NCI-H748 (cell line): ENCODE measurements at regions not wholly inside any gene's neighbourhood (a gene's known extent, or its start where the extent isn't known, plus 50 kb on each side); places are given as distances from the start of the nearest gene placed in this dataset.

ENCODE experiments used
- DNase-seq: peaks from one replicate; lab custom pipeline; 2025; ENCODE audit not compliant: unreplicated experiment; lab: John Stamatoyannopoulos, UW

- no peak for DNase-seq
These were observed 330.3 kb upstream of the PITX2 start for GRCh38 chr4:110953191-110953590.

DNA sequence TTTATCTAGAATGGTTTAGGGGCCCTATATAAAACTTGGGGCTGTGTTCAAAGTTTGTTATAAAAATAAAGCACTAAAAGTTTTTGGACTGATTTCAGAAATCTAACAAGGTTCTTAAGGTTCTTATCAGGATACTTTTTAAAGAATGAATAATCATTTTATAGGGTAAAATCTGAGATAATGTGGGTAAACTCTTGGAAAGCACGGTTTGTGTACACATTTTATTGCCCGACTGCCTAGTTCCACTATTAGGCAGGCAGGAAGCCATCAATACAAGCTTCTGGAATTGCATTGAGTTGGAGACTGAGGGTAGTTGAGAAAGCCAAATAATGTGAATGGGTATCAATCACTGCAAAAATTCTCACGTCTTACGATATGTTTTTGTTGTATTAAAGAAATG is 331.0 kb upstream of the PITX2 start:
- no peak for DNase-seq

GRCh38 chr4:110955748-110956147 is 332.9 kb upstream of the PITX2 start:
- DNase-seq, result no peak

DNA sequence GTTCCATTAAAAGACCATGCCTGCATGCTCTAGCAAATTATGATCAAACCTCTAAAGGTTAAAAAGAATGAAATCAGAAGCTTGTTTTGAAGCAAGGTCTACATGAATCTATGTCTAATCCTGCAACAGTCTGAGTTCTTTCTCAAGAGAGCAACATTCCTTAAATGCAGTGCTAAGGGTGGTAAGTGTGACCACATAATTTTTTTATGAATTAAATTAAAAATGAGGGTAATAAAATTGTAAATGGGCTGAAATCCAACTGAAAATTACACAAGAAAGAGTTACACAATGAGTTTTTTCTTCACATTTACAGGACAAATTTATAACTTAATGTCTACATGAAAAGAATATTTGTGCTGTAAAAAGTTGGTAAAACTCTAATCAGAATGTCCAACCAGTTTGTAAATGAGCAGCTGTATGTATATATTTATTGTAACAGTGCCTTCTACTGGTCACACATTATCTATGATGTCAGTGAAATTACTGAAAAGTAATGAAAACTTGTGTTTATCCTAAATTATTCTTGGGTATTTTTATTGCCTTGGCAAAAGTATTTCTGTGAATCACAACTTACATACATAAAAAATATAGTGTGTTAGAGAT is 336.3 kb upstream of the PITX2 start:
- no peak for DNase-seq

GRCh38 chr4:110961066-110961465 is 338.2 kb upstream of the PITX2 start:
- no peak for DNase-seq

DNA sequence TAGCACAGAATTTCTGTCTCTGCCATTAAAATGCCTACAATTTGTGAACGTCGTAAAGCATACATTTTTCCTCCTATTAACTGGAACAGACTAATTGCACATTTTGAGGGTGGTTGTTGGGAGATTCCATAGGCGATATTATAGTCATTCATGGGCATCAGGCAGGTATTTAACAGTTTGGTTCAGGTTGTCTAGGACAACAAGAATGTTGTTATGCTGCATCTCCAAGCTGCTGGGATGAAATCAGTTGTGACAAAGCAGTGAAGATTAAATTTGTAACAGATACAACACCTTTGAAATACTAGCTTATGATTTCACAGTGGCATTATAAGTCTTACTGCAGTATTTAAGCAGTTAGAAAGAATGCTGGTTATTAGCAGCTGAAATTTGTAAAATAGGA is 339.7 kb upstream of the PITX2 start:
- no peak for DNase-seq

DNA sequence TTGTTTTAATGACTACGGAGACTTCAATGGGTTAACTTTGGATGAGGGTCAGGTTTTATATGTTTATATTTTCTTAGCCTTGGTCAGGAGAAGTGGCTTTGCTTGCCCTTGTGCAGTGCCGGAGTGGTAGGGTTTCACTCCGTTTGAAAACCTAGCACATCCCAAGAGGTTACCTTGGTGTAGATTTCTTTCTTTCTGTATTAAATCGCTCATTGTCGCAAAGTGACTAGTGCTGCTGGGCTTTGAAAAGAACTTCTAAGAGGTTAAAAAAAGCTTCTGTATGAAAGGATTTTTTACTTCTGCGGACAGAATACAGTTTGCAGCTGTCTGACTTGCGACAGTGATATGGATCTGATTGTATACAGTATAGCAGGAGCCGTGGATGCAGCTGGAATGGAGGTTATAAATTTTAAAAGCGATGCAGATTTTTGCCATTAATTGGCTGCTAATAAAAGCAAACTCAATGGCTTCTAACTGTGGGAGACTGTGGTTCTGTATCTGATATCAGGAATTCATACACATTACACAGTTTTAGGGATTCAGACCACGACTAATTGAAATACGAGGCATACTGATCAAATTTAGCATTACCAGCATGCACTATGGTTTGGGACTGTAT is 340.9 kb upstream of the PITX2 start:
- no peak for DNase-seq

DNA sequence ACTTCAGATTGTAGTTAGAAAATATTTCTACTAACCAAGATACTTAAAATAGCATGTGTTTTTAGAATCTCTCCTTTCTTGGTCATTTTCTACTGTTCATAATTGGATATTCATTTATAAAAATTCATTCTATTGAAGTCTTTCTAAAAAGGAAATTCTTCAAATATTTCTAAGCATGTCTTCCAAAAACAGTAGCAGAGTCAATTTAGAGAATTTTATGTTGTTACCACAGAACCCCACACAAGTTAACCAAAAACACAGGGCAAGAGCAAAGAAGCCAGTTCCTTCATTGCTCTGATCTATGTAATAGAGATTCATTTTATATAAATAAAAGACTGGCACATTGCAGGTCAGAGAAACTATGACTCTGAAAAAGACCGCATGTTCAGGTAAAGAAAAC is 345.1 kb upstream of the PITX2 start:
- DNase-seq, result no peak

DNA sequence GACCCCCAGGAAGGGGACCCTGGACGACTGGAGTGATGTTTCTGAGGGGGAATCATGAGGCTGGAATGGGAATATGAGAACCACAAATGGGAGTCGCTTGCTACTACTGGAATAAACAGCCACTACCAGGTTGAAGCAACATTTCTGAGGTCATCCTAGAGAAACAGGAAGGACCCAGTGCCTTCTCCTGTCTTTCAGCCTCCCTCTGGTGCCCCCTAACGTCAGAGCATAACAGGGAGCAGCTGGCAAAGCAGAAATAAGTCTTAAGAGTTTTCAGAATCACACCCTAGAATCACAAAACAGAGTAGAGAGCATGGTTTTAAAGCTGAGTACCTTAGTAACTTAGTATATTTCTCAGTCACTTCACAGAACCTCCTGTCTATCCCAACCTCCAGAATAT is 347.8 kb upstream of the PITX2 start:
- DNase-seq, result peak; percentile 21

- DNase-seq, result no peak
These were observed 352.5 kb upstream of the PITX2 start for GRCh38 chr4:110975338-110975737.

DNA sequence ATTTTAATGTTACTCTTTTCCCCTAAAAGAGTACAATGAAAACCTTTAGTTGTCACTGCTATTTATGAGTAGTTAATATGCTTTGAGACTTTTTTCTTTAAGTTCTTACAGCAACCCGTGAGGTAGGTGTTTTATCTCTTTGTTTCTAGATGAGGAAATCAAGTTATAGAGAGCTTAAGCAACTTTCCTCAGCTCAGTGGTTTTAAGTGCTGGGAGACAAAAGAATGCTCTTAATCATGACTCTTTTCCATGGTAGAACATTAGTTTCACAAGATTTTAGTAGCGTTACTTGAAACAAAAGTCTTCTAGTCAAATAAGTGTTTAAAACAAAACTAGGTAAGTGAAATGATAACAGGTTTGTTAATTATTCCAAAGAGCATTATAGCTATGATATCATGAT is 354.7 kb upstream of the PITX2 start:
- DNase-seq, result no peak

- no peak for DNase-seq
These were observed 355.9 kb upstream of the PITX2 start for GRCh38 chr4:110978761-110979160.

DNA sequence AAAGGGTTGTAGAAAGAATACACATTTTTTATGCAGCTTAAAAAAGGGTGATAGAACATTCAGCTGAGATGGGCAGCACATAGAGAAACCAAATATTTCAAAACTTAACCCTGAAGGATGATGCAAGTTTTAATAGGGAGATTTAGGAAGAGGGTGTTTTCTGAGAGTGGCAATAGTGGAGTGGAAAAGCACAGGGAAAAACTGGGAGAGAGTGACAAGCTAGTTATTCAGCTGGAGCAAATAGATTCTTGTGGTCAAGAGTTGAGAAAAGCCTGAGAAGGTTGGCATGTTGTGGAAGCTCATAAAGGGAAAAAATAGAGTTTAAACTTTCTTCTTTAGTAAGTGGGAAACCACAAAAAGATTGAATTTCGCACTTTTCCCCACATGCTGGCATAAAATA is 359.6 kb upstream of the PITX2 start:
- DNase-seq, result no peak

GRCh38 chr4:110988722-110989121 is 365.8 kb upstream of the PITX2 start:
- DNase-seq, result no peak

GRCh38 chr4:110989125-110989524 is 366.2 kb upstream of the PITX2 start:
- no peak for DNase-seq

DNA sequence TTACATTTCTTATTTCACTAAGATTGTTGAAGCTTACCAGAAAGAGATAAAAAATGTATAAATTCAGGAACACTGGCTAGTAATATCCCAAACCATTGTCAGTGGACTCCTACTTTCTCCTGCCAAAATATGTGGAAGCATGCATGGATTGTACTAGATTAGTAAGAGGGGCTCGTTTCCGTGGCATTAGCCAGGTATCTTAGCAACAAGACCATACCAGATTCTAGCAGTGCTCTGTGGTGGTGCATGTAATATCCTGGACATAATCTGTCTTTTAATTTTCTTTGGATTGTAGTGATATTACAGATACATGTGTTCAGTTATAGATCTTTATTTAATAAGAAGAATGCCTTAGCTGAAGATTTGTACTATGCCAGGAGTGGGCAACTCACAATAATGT is 371.9 kb upstream of the PITX2 start:
- no peak for DNase-seq

DNA sequence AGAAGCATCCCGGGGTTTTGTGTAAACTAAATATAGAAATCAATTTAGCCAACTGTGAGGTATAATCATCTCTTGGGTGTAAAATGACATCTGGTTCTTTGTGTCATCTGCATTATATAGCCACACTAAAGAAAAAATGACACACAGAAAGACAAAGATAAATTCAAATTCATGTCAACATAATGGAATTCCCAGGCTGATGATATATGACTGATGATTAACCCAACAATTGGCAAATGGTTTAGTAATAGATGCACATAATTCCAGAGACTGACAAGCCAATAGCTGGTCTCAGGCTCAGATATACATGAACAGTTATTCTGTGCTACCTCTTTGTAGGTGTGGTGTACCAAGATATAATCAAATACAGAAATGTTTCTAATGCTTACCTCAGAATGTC is 375.4 kb upstream of the PITX2 start:
- no peak for DNase-seq

- peak; percentile 0 for DNase-seq
These were observed 388.6 kb upstream of the PITX2 start for GRCh38 chr4:111011458-111011857.

GRCh38 chr4:111013846-111014245 is 391.0 kb upstream of the PITX2 start:
- DNase-seq, result no peak

- no peak for DNase-seq
These were observed 391.7 kb upstream of the PITX2 start for GRCh38 chr4:111014537-111014936.

DNA sequence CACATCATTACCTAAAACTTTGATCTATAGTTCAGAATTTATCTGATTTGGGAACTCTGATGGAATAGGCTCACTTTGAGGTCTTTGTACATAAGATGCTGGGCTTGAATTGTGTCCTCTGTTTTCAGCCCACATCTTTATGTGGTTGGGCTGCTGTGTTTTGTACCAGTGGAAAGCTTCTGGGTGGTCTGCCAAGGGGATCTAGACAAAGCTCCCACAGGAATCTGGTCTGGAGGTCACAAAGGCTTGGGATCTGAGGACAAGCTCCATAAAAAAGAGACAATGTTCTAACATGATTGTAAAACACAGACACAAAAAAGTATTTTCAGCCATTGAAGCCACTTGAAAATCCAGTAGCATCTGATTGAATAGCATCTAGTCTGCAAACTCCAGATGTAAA is 393.5 kb upstream of the PITX2 start:
- DNase-seq, result no peak

- DNase-seq, result no peak
These were observed 395.3 kb upstream of the PITX2 start for GRCh38 chr4:111018216-111018615.

- no peak for DNase-seq
These were observed 397.6 kb upstream of the PITX2 start for GRCh38 chr4:111020476-111020875.
